H9 (cell line): ENCODE measurements at regions not wholly inside any gene's neighbourhood (a gene's known extent, or its start where the extent isn't known, plus 50 kb on each side); places are given as distances from the start of the nearest gene placed in this dataset.

ENCODE experiments used
- DNase-seq: peaks from one replicate; pipeline ENCODE4 v3.0.0-alpha.2; 2017
- H2AFZ ChIP-seq: one replicate; pipeline ENCODE4 v1.6.1; 2013; ENCODE audit warnings: mild to moderate bottlenecking, low read length, control low read depth, moderate library complexity
- H2AK5ac ChIP-seq: 2 replicates; pipeline ENCODE4 v1.6.1; 2013; ENCODE audit warnings: low read length, control low read depth, mixed read lengths; ENCODE audit not compliant: insufficient read length
- H2BK120ac ChIP-seq: one replicate; pipeline ENCODE4 v1.6.1; 2013; ENCODE audit warnings: low read depth, mild to moderate bottlenecking, low read length, control low read depth, inconsistent platforms; ENCODE audit not compliant: poor library complexity, severe bottlenecking
- H2BK12ac ChIP-seq: 2 replicates; pipeline ENCODE4 v1.6.1; 2013; ENCODE audit warnings: low read length, control low read depth, mixed read lengths, low read depth; ENCODE audit not compliant: insufficient read length
- H2BK15ac ChIP-seq: 2 replicates; pipeline ENCODE4 v1.6.1; 2013; ENCODE audit warnings: low read depth, low read length, control low read depth
- H2BK20ac ChIP-seq: one replicate; pipeline ENCODE4 v1.6.1; 2013; ENCODE audit warnings: low read depth, mild to moderate bottlenecking, low read length, control low read depth, inconsistent platforms; ENCODE audit not compliant: poor library complexity, severe bottlenecking
- H2BK5ac ChIP-seq: 2 replicates; pipeline ENCODE4 v1.6.1; 2013; ENCODE audit warnings: low read length, control low read depth, mixed read lengths; ENCODE audit not compliant: insufficient read length
- H3K14ac ChIP-seq: 2 replicates; pipeline ENCODE4 v1.6.1; 2013; ENCODE audit warnings: low read length, control low read depth; ENCODE audit not compliant: insufficient read depth
- H3K18ac ChIP-seq: 2 replicates; pipeline ENCODE4 v1.6.1; 2013; ENCODE audit warnings: low read depth, mild to moderate bottlenecking, mixed read lengths, low read length, control low read depth; ENCODE audit not compliant: insufficient read length
- H3K23ac ChIP-seq: 2 replicates; pipeline ENCODE4 v1.6.1; 2013; ENCODE audit warnings: low read length, control low read depth, mixed read lengths, low read depth; ENCODE audit not compliant: insufficient read length
- H3K23me2 ChIP-seq: 2 replicates; pipeline ENCODE4 v1.6.1; 2013; ENCODE audit warnings: low read depth, mild to moderate bottlenecking, mixed read lengths, low read length, control low read depth; ENCODE audit not compliant: insufficient read length, poor library complexity, severe bottlenecking
- H3K27ac ChIP-seq: 2 replicates; pipeline ENCODE4 v1.5.1; 2013; ENCODE audit warnings: low read length, control low read depth, mixed read lengths, low read depth; ENCODE audit not compliant: insufficient read length
- H3K27me3 ChIP-seq: 2 replicates; pipeline ENCODE4 v1.6.1; 2013; ENCODE audit warnings: low read length, control low read depth, inconsistent platforms; ENCODE audit not compliant: insufficient read depth
- H3K4ac ChIP-seq: 2 replicates; pipeline ENCODE4 v1.6.1; 2013; ENCODE audit warnings: low read depth, mild to moderate bottlenecking, control low read depth, inconsistent platforms, low read length, moderate library complexity
- H3K4me1 ChIP-seq: 2 replicates; pipeline ENCODE4 v1.6.1; 2013; ENCODE audit warnings: low read length, control low read depth, inconsistent platforms; ENCODE audit not compliant: insufficient read depth
- H3K4me2 ChIP-seq: 2 replicates; pipeline ENCODE4 v1.6.1; 2013; ENCODE audit warnings: low read length, control low read depth, mixed read lengths; ENCODE audit not compliant: insufficient read length, insufficient read depth
- H3K56ac ChIP-seq: 2 replicates; pipeline ENCODE4 v1.6.1; 2013; ENCODE audit warnings: low read depth, mild to moderate bottlenecking, mixed read lengths, low read length, control low read depth; ENCODE audit not compliant: insufficient read length
- H3K79me1 ChIP-seq: 2 replicates; pipeline ENCODE4 v1.6.1; 2013; ENCODE audit warnings: low read depth, mild to moderate bottlenecking, moderate library complexity, low read length, control low read depth, inconsistent platforms; ENCODE audit not compliant: insufficient read depth, poor library complexity, severe bottlenecking
- H3K79me2 ChIP-seq: 2 replicates; pipeline ENCODE4 v1.6.1; 2013; ENCODE audit warnings: low read length, control low read depth, inconsistent platforms; ENCODE audit not compliant: insufficient read depth
- H3K9ac ChIP-seq: 2 replicates; pipeline ENCODE4 v1.6.1; 2013; ENCODE audit warnings: low read length, control low read depth, mixed read lengths; ENCODE audit not compliant: insufficient read length; ENCODE audit errors: extremely low read depth
- H3K9me3 ChIP-seq: one replicate; pipeline ENCODE4 v1.6.1; 2013; ENCODE audit warnings: low read depth, low read length, inconsistent platforms; ENCODE audit not compliant: control insufficient read depth
- H3T11ph ChIP-seq: one replicate; pipeline ENCODE4 v1.6.1; 2013; ENCODE audit warnings: mild to moderate bottlenecking, low read length, control low read depth, inconsistent platforms
- H4K20me1 ChIP-seq: one replicate; pipeline ENCODE4 v1.6.1; 2013; ENCODE audit not compliant: control insufficient read depth, insufficient read length, insufficient read depth
- H4K5ac ChIP-seq: 2 replicates; pipeline ENCODE4 v1.6.1; 2013; ENCODE audit warnings: low read depth, mild to moderate bottlenecking, mixed read lengths, low read length, control low read depth; ENCODE audit not compliant: insufficient read length
- H4K8ac ChIP-seq: replicated peaks from 2 replicates; pipeline ENCODE4 v1.6.1; 2013; ENCODE audit warnings: low read length, control low read depth, mixed read lengths, low read depth; ENCODE audit not compliant: insufficient read length
- H4K91ac ChIP-seq: 2 replicates; pipeline ENCODE4 v1.6.1; 2013; ENCODE audit warnings: low read depth, mild to moderate bottlenecking, moderate library complexity, mixed read lengths, low read length, control low read depth; ENCODE audit not compliant: insufficient read length
- H3K27ac Mint-ChIP-seq, 3 experiments: 2 replicates in 2 of 3; 3 replicates in 1 of 3; pipeline ENCODE4 v1.8.0; 2020 to 2021; ENCODE audit warnings: mixed read lengths in 3 of 3, mild to moderate bottlenecking in 1 of 3, moderate library complexity in 1 of 3
- H3K27me3 Mint-ChIP-seq: 2 replicates; pipeline ENCODE4 v1.8.0; 2021; ENCODE audit warnings: low read depth, mild to moderate bottlenecking, moderate library complexity, mixed read lengths
- H3K36me3 Mint-ChIP-seq, 3 experiments: 2 replicates in 2 of 3; 3 replicates in 1 of 3; pipeline ENCODE4 v1.8.0; 2020 to 2021; ENCODE audit warnings: low read depth in 3 of 3, mixed read lengths in 3 of 3; ENCODE audit not compliant: insufficient read depth in 1 of 3
- H3K4me1 Mint-ChIP-seq, 2 experiments: 2 replicates each; pipeline ENCODE4 v1.8.0; 2020; ENCODE audit warnings: mixed read lengths in 2 of 2
- H3K4me3 Mint-ChIP-seq, 2 experiments: 2 replicates in 1 of 2; 3 replicates in 1 of 2; pipeline ENCODE4 v1.8.0; 2020 to 2021; ENCODE audit warnings: mild to moderate bottlenecking in 2 of 2, mixed read lengths in 2 of 2, moderate library complexity in 1 of 2
- H3K9me3 Mint-ChIP-seq, 2 experiments: 2 replicates in 1 of 2; 3 replicates in 1 of 2; pipeline ENCODE4 v1.8.0; 2020; ENCODE audit warnings: mild to moderate bottlenecking in 2 of 2, mixed read lengths in 2 of 2, moderate library complexity in 1 of 2
- WGBS: extraction: QIAGEN DNeasy Blood & Tissue Kit; methylation state at CpG from one replicate; pipeline ENCODE4 v1.1.7; 2013; ENCODE audit warnings: missing lambda C conversion rate, low lambda C conversion rate, mixed read lengths; ENCODE audit not compliant: insufficient read length; ENCODE audit errors: extremely low coverage; 5-methylcytosine and 5-hydroxymethylcytosine counted together
- TF ChIP-seq, protein P1 (sequence below): fragments of 200-600 bp; sonication (generic); conservative IDR thresholded peaks from 3 replicates; pipeline ENCODE4 v1.8.0; 2021; ENCODE audit warnings: antibody characterized with exemption, mild to moderate bottlenecking

DNA sequence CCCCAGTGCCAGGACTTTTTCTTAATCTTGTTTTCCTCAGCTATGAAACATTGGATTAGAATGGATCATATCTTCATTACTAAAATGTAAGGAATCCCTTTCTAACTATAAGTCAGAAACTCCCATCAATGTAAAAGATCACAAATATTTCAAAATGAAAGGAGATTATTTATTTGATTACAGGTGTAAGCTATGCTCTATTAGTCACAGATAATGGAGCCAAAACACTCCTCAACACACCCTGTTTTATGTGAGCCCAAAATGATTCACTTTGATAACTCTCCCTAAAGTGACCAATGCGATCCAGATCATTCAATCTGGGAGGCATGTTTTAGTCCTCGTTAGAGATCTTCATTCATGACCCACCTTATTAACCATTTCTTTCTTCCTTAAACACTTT lies 566.7 kb upstream of the TENM3 start:
- WGBS = no CpG with 5 or more reads among the region's 2 CpGs
- no peak overlapping the region for H2BK12ac ChIP-seq
- H4K91ac ChIP-seq = no peak overlapping the region
- no peaks in the 10 kb centered on the region for H3K23me2 ChIP-seq
- Mint-ChIP-seq H3K27me3 (no peaks in the 10 kb centered on the region), H3K4me1 (no peaks in the 10 kb centered on the region), H3K9me3 (no peaks in the 10 kb centered on the region), H3K4me3 (no peak overlapping the region), H3K36me3 (no peaks in the 10 kb centered on the region), H3K27ac (no peak overlapping the region)
- H3K79me1 ChIP-seq = no peaks in the 10 kb centered on the region
- no peaks in the 10 kb centered on the region for H3K79me2 ChIP-seq
- H4K8ac ChIP-seq = no peak overlapping the region
- H4K5ac ChIP-seq = no peak overlapping the region
- H3K9me3 ChIP-seq = no peaks in the 10 kb centered on the region
- no peak overlapping the region for H2AFZ ChIP-seq
- no peak overlapping the region for H3K27ac ChIP-seq
- no peak overlapping the region for H3K4me2 ChIP-seq
- no peak overlapping the region for H2AK5ac ChIP-seq
- H2BK120ac ChIP-seq = no peak overlapping the region
- H3K4ac ChIP-seq = no peak overlapping the region
- no peaks in the 10 kb centered on the region; the same call in 1 of the 2 replicates for H3K27me3 ChIP-seq
- no peaks in the 10 kb centered on the region for H4K20me1 ChIP-seq
- no peak overlapping the region for H3K56ac ChIP-seq
- H3K18ac ChIP-seq = no peak overlapping the region
- H2BK20ac ChIP-seq = no peak overlapping the region
- H3K14ac ChIP-seq = no peak overlapping the region
- H2BK5ac ChIP-seq = no peak overlapping the region
- H3K4me1 ChIP-seq = no peaks in the 10 kb centered on the region
- DNase-seq = no peak
- no peak overlapping the region for H3T11ph ChIP-seq
- no peak overlapping the region for H3K9ac ChIP-seq
- H3K23ac ChIP-seq = no peak overlapping the region
- TF ChIP-seq, protein P1, sequence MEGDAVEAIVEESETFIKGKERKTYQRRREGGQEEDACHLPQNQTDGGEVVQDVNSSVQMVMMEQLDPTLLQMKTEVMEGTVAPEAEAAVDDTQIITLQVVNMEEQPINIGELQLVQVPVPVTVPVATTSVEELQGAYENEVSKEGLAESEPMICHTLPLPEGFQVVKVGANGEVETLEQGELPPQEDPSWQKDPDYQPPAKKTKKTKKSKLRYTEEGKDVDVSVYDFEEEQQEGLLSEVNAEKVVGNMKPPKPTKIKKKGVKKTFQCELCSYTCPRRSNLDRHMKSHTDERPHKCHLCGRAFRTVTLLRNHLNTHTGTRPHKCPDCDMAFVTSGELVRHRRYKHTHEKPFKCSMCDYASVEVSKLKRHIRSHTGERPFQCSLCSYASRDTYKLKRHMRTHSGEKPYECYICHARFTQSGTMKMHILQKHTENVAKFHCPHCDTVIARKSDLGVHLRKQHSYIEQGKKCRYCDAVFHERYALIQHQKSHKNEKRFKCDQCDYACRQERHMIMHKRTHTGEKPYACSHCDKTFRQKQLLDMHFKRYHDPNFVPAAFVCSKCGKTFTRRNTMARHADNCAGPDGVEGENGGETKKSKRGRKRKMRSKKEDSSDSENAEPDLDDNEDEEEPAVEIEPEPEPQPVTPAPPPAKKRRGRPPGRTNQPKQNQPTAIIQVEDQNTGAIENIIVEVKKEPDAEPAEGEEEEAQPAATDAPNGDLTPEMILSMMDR = no peak
- H2BK15ac ChIP-seq = no peak overlapping the region
